Esophagus muscularis mucosa (tissue), 4 donors: ENCODE measurements at regions not wholly inside any gene's neighbourhood (a gene's known extent, or its start where the extent isn't known, plus 50 kb on each side); places are given as distances from the start of the nearest gene placed in this dataset.

Experiments used
- EP300 ChIP-seq: sonication (generic); formaldehyde crosslinking; IDR thresholded peaks from one replicate; pipeline ENCODE4 v1.6.1; 2017; ENCODE audit warnings: antibody characterized with exemption
- POLR2A ChIP-seq: fragments of 450-650 bp; IDR thresholded peaks from one replicate; pipeline ENCODE4 v1.6.1; 2017; ENCODE audit warnings: antibody characterized with exemption, moderate library complexity, mild to moderate bottlenecking, low read depth
- POLR2AphosphoS5 ChIP-seq, 2 donors: sonication (generic); formaldehyde crosslinking; IDR thresholded peaks; one replicate each; pipeline ENCODE4 v1.6.1; 2017; ENCODE audit warnings: antibody characterized with exemption in 2 of 2
- TF ChIP-seq, protein P1 (sequence below), 3 experiments: fragments of 200-600 bp in 2 of 3; fragments of 450-650 bp in 1 of 3; sonication (generic) in 2 of 3; IDR thresholded peaks; one replicate each; pipeline ENCODE4 v1.5.1; 2017 to 2019; ENCODE audit warnings: antibody characterized with exemption in 3 of 3, mild to moderate bottlenecking in 2 of 3, moderate library complexity in 1 of 3

DNA sequence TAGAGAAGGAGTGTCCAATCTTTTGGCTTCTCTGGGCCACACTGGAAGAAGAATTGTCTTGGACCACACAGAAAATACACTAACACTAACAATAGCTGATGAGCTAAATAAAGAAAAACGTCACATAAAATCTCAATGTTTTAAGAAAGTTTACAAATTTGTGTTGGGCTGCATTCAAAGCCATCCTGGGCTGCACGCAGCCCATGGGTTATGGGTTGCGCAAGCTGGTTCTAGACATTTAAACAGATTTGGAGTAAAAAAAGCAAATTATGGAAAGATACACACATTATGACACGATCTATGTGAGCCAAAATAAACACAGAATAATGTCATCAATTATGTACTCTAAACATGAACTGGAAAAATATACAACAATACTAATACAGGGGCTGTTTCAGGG, 703.3 kb upstream of the LMCD1 start:
- TF ChIP-seq POLR2A, result no peak
- no peak for TF ChIP-seq EP300
- TF ChIP-seq, protein P1, sequence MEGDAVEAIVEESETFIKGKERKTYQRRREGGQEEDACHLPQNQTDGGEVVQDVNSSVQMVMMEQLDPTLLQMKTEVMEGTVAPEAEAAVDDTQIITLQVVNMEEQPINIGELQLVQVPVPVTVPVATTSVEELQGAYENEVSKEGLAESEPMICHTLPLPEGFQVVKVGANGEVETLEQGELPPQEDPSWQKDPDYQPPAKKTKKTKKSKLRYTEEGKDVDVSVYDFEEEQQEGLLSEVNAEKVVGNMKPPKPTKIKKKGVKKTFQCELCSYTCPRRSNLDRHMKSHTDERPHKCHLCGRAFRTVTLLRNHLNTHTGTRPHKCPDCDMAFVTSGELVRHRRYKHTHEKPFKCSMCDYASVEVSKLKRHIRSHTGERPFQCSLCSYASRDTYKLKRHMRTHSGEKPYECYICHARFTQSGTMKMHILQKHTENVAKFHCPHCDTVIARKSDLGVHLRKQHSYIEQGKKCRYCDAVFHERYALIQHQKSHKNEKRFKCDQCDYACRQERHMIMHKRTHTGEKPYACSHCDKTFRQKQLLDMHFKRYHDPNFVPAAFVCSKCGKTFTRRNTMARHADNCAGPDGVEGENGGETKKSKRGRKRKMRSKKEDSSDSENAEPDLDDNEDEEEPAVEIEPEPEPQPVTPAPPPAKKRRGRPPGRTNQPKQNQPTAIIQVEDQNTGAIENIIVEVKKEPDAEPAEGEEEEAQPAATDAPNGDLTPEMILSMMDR (IDR thresholded peaks at IDR 0.05), result no peak
- no peak for TF ChIP-seq POLR2AphosphoS5 (IDR thresholded peaks at IDR 0.05)
